Stimulated activated effector memory CD8-positive, alpha-beta T cell treated with anti-CD3 and anti-CD28 coated beads, Interleukin-12 subunit alpha, Interleukin-12 subunit beta, amount 100 ng/mL, for 72 hours (primary cell): ENCODE measurements at regions not wholly inside any gene's neighbourhood (a gene's known extent, or its start where the extent isn't known, plus 50 kb on each side); places are given as distances from the start of the nearest gene placed in this dataset.

Experiments used
- ATAC-seq: fragments of 150-1000 bp; cut with Tn5 transposase; 2 replicates; pipeline ENCODE4 v1.10.0; 2021
- DNase-seq, 2 donors: peaks; one replicate each; pipeline ENCODE4 v3.0.0; 2021 to 2022; ENCODE audit warnings: low spot score in 2 of 2
- H3K27ac Mint-ChIP-seq: one replicate; pipeline ENCODE4 v1.8.0; 2022; ENCODE audit warnings: mild to moderate bottlenecking, mixed read lengths
- H3K36me3 Mint-ChIP-seq: one replicate; pipeline ENCODE4 v1.8.0; 2022; ENCODE audit warnings: mild to moderate bottlenecking, mixed read lengths
- H3K4me1 Mint-ChIP-seq: one replicate; pipeline ENCODE4 v1.8.0; 2022; ENCODE audit warnings: mixed read lengths
- H3K4me3 Mint-ChIP-seq: one replicate; pipeline ENCODE4 v1.8.0; 2022; ENCODE audit warnings: mild to moderate bottlenecking, mixed read lengths
- H3K9me3 Mint-ChIP-seq: one replicate; pipeline ENCODE4 v1.8.0; 2022; ENCODE audit warnings: mixed read lengths

GRCh38 chr4:113849771-113850170 lies 88.2 kb upstream of the CAMK2D start:
- H3K27ac Mint-ChIP-seq, result no peak overlapping the region
- H3K9me3 Mint-ChIP-seq, result peaks cover 2% of the 10 kb centered on the region
- no peak overlapping the region for H3K4me3 Mint-ChIP-seq
- no peaks in the 10 kb centered on the region for H3K36me3 Mint-ChIP-seq
- no peaks in the 10 kb centered on the region for H3K4me1 Mint-ChIP-seq
- DNase-seq (no peak), ATAC-seq (no peak)

GRCh38 chr4:113847710-113848109 lies 86.2 kb upstream of the CAMK2D start:
- Mint-ChIP-seq H3K4me1 (no peaks in the 10 kb centered on the region), H3K27ac (no peak overlapping the region), H3K36me3 (no peaks in the 10 kb centered on the region), H3K9me3 (no peaks in the 10 kb centered on the region), H3K4me3 (no peak overlapping the region)
- DNase-seq, result no peak
- ATAC-seq, result no peak

- H3K9me3 Mint-ChIP-seq, result no peaks in the 10 kb centered on the region
- no peak for ATAC-seq
- no peaks in the 10 kb centered on the region for H3K4me1 Mint-ChIP-seq
- no peak for DNase-seq
- no peak overlapping the region for H3K27ac Mint-ChIP-seq
- H3K36me3 Mint-ChIP-seq, result no peaks in the 10 kb centered on the region
- no peak overlapping the region for H3K4me3 Mint-ChIP-seq
These were observed 84.9 kb upstream of the CAMK2D start for GRCh38 chr4:113846433-113846832.

GRCh38 chr4:113845138-113845537 lies 83.6 kb upstream of the CAMK2D start:
- no peaks in the 10 kb centered on the region for H3K36me3 Mint-ChIP-seq
- H3K27ac Mint-ChIP-seq, result no peak overlapping the region
- no peak overlapping the region for H3K4me3 Mint-ChIP-seq
- H3K9me3 Mint-ChIP-seq, result no peaks in the 10 kb centered on the region
- ATAC-seq (no peak), DNase-seq (no peak)
- H3K4me1 Mint-ChIP-seq, result no peaks in the 10 kb centered on the region

- Mint-ChIP-seq H3K4me3 (no peak overlapping the region), H3K9me3 (no peaks in the 10 kb centered on the region), H3K27ac (no peak overlapping the region), H3K36me3 (no peaks in the 10 kb centered on the region), H3K4me1 (no peaks in the 10 kb centered on the region)
- DNase-seq (no peak), ATAC-seq (no peak)
These were observed 82.8 kb upstream of the CAMK2D start for GRCh38 chr4:113844369-113844768.

- Mint-ChIP-seq H3K9me3 (no peaks in the 10 kb centered on the region), H3K36me3 (no peaks in the 10 kb centered on the region), H3K27ac (no peak overlapping the region), H3K4me3 (no peak overlapping the region), H3K4me1 (no peaks in the 10 kb centered on the region)
- ATAC-seq (no peak), DNase-seq (no peak)
These were observed 79.3 kb upstream of the CAMK2D start for GRCh38 chr4:113840861-113841260.

GRCh38 chr4:113838460-113838859 lies 76.9 kb upstream of the CAMK2D start:
- no peaks in the 10 kb centered on the region for H3K36me3 Mint-ChIP-seq
- no peak overlapping the region for H3K4me3 Mint-ChIP-seq
- H3K4me1 Mint-ChIP-seq, result no peaks in the 10 kb centered on the region
- DNase-seq, result no peak
- no peaks in the 10 kb centered on the region for H3K9me3 Mint-ChIP-seq
- ATAC-seq, result no peak
- H3K27ac Mint-ChIP-seq, result no peak overlapping the region

- ATAC-seq (peak; percentile 90), DNase-seq (no peak)
- Mint-ChIP-seq H3K27ac (no peak overlapping the region), H3K4me3 (no peak overlapping the region), H3K36me3 (no peaks in the 10 kb centered on the region), H3K9me3 (no peaks in the 10 kb centered on the region), H3K4me1 (no peaks in the 10 kb centered on the region)
These were observed 75.9 kb upstream of the CAMK2D start for GRCh38 chr4:113837397-113837796.

GRCh38 chr4:113835005-113835404 lies 73.5 kb upstream of the CAMK2D start:
- no peak overlapping the region for H3K27ac Mint-ChIP-seq
- H3K36me3 Mint-ChIP-seq, result no peaks in the 10 kb centered on the region
- no peak for ATAC-seq
- no peaks in the 10 kb centered on the region for H3K9me3 Mint-ChIP-seq
- DNase-seq, result no peak
- H3K4me1 Mint-ChIP-seq, result no peaks in the 10 kb centered on the region
- H3K4me3 Mint-ChIP-seq, result no peak overlapping the region

- H3K36me3 Mint-ChIP-seq, result no peaks in the 10 kb centered on the region
- no peak overlapping the region for H3K4me3 Mint-ChIP-seq
- H3K27ac Mint-ChIP-seq, result no peak overlapping the region
- ATAC-seq (no peak), DNase-seq (no peak)
- no peaks in the 10 kb centered on the region for H3K9me3 Mint-ChIP-seq
- H3K4me1 Mint-ChIP-seq, result no peaks in the 10 kb centered on the region
These were observed 72.8 kb upstream of the CAMK2D start for GRCh38 chr4:113834298-113834697.

GRCh38 chr4:113832803-113833202 lies 71.3 kb upstream of the CAMK2D start:
- H3K27ac Mint-ChIP-seq, result no peak overlapping the region
- no peak for ATAC-seq
- H3K4me1 Mint-ChIP-seq, result no peaks in the 10 kb centered on the region
- no peaks in the 10 kb centered on the region for H3K9me3 Mint-ChIP-seq
- no peak for DNase-seq
- H3K36me3 Mint-ChIP-seq, result no peaks in the 10 kb centered on the region
- no peak overlapping the region for H3K4me3 Mint-ChIP-seq

- Mint-ChIP-seq H3K36me3 (no peaks in the 10 kb centered on the region), H3K9me3 (no peaks in the 10 kb centered on the region), H3K27ac (no peak overlapping the region), H3K4me1 (no peaks in the 10 kb centered on the region), H3K4me3 (no peak overlapping the region)
- ATAC-seq (no peak), DNase-seq (no peak)
These were observed 69.9 kb upstream of the CAMK2D start for GRCh38 chr4:113831457-113831856.

- Mint-ChIP-seq H3K4me1 (peaks cover 18% of the 10 kb centered on the region), H3K27ac (no peak overlapping the region), H3K9me3 (no peaks in the 10 kb centered on the region), H3K36me3 (no peaks in the 10 kb centered on the region), H3K4me3 (no peak overlapping the region)
- DNase-seq (no peak), ATAC-seq (no peak)
These were observed 67.2 kb upstream of the CAMK2D start for GRCh38 chr4:113828702-113829101.

- ATAC-seq (no peak), DNase-seq (no peak)
- H3K4me1 Mint-ChIP-seq, result peaks cover 25% of the 10 kb centered on the region
- H3K27ac Mint-ChIP-seq, result no peak overlapping the region
- H3K9me3 Mint-ChIP-seq, result no peaks in the 10 kb centered on the region
- no peak overlapping the region for H3K4me3 Mint-ChIP-seq
- no peaks in the 10 kb centered on the region for H3K36me3 Mint-ChIP-seq
These were observed 65.7 kb upstream of the CAMK2D start for GRCh38 chr4:113827285-113827684.

- Mint-ChIP-seq H3K4me3 (no peak overlapping the region), H3K9me3 (no peaks in the 10 kb centered on the region), H3K27ac (no peak overlapping the region), H3K4me1 (peaks cover 25% of the 10 kb centered on the region), H3K36me3 (no peaks in the 10 kb centered on the region)
- ATAC-seq (no peak), DNase-seq (no peak)
These were observed 64.9 kb upstream of the CAMK2D start for GRCh38 chr4:113826421-113826820.

GRCh38 chr4:113825272-113825671 lies 63.7 kb upstream of the CAMK2D start:
- ATAC-seq (peak; percentile 55), DNase-seq (no peak)
- no peaks in the 10 kb centered on the region for H3K9me3 Mint-ChIP-seq
- H3K4me3 Mint-ChIP-seq, result no peak overlapping the region
- H3K27ac Mint-ChIP-seq, result no peak overlapping the region
- peaks cover 25% of the 10 kb centered on the region for H3K4me1 Mint-ChIP-seq
- H3K36me3 Mint-ChIP-seq, result no peaks in the 10 kb centered on the region

- Mint-ChIP-seq H3K27ac (no peak overlapping the region), H3K4me1 (peaks cover 25% of the 10 kb centered on the region), H3K36me3 (no peaks in the 10 kb centered on the region), H3K9me3 (no peaks in the 10 kb centered on the region), H3K4me3 (no peak overlapping the region)
- no peak for ATAC-seq
- DNase-seq, result no peak
These were observed 62.9 kb upstream of the CAMK2D start for GRCh38 chr4:113824396-113824795.
